RWPE1 (cell line): ENCODE measurements at regions not wholly inside any gene's neighbourhood (a gene's known extent, or its start where the extent isn't known, plus 50 kb on each side); places are given as distances from the start of the nearest gene placed in this dataset.

ENCODE experiments used
- CTCF ChIA-PET: fragments of 350-600 bp; sonication (Branson Sonifier 250); formaldehyde crosslinking; extraction: SDS; loops from one replicate; lab custom pipeline; 2021; lab: Yijun Ruan, JAX
- POLR2A ChIA-PET: fragments of 400-600 bp; formaldehyde crosslinking; extraction: SDS; loops from one replicate; lab custom pipeline; 2020; ENCODE audit warnings: antibody characterized with exemption; ENCODE audit not compliant: low non-redundant PET; lab: Yijun Ruan, JAX
- DNase-seq: peaks from one replicate; pipeline ENCODE4 v3.0.0; 2012; ENCODE audit warnings: low spot score
- H3K27ac ChIP-seq: fragments of 450-650 bp; 2 replicates; pipeline ENCODE4 v1.5.1; 2017
- TF ChIP-seq, protein P1 (sequence below): fragments of 450-650 bp; conservative IDR thresholded peaks from 2 replicates; pipeline ENCODE4 v1.5.1; 2017; ENCODE audit warnings: low read depth, mild to moderate bottlenecking

DNA sequence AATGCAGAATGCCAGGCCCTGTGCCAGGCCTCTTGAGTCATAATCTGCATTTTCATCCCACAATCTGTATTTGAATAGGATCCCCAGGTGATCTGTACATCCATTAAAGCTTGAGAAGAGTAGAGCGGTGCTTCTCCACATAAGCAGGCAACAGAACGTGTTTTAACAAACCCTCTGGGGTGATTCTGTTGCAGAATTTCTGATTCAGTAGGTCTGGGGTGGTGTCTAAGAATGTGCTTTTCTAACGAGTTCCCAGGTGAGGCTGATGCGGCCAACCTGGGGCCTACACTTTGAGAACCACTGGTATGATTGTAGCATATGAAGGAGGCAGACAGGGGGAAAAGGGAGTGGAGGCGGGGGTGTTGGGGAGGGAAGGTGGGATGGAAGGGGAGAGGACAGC lies 78.4 kb upstream of the POU3F1 start:
- POLR2A ChIA-PET, result no interaction called here
- CTCF ChIA-PET, result interaction anchor here (0.9 kb wide), 1 partner anchor 710 kb away, joined by 3 read pairs; no protein-coding TSS in a partner anchor
- TF ChIP-seq, protein P1, sequence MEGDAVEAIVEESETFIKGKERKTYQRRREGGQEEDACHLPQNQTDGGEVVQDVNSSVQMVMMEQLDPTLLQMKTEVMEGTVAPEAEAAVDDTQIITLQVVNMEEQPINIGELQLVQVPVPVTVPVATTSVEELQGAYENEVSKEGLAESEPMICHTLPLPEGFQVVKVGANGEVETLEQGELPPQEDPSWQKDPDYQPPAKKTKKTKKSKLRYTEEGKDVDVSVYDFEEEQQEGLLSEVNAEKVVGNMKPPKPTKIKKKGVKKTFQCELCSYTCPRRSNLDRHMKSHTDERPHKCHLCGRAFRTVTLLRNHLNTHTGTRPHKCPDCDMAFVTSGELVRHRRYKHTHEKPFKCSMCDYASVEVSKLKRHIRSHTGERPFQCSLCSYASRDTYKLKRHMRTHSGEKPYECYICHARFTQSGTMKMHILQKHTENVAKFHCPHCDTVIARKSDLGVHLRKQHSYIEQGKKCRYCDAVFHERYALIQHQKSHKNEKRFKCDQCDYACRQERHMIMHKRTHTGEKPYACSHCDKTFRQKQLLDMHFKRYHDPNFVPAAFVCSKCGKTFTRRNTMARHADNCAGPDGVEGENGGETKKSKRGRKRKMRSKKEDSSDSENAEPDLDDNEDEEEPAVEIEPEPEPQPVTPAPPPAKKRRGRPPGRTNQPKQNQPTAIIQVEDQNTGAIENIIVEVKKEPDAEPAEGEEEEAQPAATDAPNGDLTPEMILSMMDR, result no peak
- no peak overlapping the region; the same call in 1 of the 2 replicates for H3K27ac ChIP-seq
- no peak for DNase-seq

DNA sequence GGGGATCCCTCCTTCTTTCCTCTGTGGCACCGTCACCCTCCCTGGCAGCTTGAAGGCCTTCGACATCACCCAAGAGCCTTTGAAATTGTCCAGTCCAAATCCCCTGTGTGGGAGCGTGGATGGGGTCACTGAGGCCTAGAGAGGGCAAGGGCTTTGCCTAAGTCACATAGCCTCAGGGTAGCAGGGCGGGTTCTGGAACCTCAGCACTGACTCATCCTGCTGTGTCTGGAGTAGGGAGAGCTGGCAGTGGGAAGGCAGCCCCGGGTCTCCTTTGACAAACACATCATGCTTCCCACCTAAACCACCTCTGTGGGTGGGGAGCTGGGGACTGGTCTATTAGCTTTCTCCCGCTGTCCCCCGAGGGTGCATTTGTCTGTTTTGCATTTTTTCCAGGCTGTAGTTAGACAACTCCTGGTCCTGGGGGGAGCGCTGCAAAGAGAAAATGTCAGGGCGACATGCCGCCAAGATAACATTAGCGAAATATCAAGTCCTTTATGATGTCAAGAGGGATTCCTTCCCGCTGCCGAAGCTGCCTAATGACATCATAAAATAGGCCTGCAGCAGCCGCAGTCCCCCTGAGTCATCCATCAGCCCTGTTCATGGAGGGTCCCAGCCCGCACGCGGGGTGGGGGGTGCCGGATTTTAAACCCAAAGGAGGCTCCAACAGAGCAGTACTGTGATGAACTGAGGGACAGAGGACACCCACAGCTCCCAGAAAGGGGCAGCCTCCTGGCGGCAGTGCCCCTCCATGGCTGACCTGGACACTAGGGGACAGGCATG lies 77.0 kb upstream of the POU3F1 start:
- CTCF ChIA-PET, result interaction anchor here (0.6 kb wide), 1 partner anchor 188 kb away, joined by 3 read pairs; no protein-coding TSS in a partner anchor
- peak overlapping the region; percentile 37; the same call in 1 of the 2 replicates for H3K27ac ChIP-seq
- POLR2A ChIA-PET, result no interaction called here
- TF ChIP-seq, protein P1, result no peak
- peak; percentile 90 for DNase-seq

DNA sequence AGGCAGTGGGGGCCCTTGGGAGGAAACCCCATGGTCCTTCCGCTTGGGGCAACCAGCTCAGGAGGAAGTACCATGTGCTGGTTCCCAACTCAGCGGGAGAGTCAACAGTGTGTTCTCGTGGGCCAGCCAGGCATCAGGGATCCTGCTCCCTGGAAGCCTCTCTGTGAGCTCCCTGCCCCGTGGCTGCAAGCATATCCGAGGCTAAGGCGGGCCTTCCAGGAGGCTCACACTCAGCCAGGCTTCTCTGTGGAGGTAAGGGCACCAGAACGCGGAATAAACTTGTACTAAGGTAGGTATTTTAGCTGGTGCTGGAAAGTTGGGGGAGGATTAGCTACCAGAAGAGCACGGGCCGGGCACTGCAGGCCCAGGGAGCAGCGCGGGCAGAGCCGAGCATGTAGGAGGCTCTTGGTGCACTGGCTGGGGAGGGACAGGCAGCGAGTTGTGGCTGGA lies 74.7 kb upstream of the POU3F1 start:
- DNase-seq, result no peak
- H3K27ac ChIP-seq, result peak overlapping the region; percentile 34; the same call in 1 of the 2 replicates
- POLR2A ChIA-PET, result no interaction called here
- CTCF ChIA-PET, result no interaction called here
- TF ChIP-seq, protein P1, result no peak

DNA sequence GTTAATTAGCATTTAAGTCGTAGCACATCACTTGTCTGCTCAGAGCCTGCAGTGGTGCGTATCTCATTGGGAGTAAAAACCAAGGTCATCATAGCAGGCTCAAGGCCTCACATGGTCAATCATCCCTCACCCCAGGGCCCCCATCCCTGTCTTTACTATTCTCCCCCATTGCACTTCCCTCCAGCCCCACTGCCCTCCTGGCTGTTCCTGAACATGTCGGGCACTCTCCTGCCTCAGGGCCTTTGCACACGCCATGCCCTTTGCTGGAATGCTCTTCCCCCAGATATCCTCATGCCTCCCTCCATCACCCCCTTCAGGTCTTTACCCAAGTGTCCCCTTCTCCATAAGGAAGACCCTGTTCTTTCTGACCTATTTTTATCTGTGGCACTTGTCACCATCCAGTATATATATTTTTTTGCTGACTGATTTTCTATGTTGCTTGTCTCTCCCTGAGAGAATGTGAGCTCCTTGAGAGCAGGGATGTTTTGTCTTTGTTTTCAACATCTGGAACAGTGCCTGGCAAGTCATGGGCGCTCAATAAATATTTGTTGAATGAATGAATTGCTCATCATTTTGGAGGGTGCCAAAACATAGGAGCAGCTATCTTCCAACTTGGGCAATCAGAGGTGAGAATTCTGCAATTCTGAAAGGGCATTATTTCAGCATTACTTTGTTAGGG lies 74.1 kb upstream of the POU3F1 start:
- peak overlapping the region; percentile 34; the same call in 1 of the 2 replicates for H3K27ac ChIP-seq
- TF ChIP-seq, protein P1, result no peak
- no peak for DNase-seq
- ChIA-PET CTCF (interaction anchor here (0.7 kb wide), 1 partner anchor 23 kb away, joined by 4 read pairs; no protein-coding TSS in a partner anchor), POLR2A (no interaction called here)

DNA sequence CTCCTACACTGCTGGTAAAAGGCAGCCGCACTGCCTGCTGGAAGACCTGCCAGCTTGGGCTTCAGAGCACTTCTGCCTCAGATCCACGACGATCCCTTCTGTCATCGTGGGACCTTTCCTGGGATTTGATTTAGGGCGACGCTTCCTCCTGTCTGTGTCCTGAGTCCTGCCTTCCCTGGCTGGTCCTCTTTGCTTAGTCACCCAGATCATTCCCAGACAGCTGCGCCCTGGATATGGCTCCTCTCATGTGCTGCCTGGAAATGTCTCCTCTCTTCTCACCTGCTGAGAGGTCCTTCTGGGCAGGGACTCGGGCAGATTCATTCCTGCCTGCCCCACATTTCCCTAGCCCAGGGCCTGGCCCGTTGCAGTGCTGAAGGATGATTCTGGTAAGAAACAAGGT lies 72.4 kb upstream of the POU3F1 start:
- 0 out of 2 replicates have a peak overlapping the region, but pooled peaks have one; percentile 80 for H3K27ac ChIP-seq
- ChIA-PET CTCF (interaction anchor here (0.7 kb wide), 1 partner anchor 308 kb away, joined by 4 read pairs; no protein-coding TSS in a partner anchor), POLR2A (no interaction called here)
- TF ChIP-seq, protein P1, result no peak
- no peak for DNase-seq

DNA sequence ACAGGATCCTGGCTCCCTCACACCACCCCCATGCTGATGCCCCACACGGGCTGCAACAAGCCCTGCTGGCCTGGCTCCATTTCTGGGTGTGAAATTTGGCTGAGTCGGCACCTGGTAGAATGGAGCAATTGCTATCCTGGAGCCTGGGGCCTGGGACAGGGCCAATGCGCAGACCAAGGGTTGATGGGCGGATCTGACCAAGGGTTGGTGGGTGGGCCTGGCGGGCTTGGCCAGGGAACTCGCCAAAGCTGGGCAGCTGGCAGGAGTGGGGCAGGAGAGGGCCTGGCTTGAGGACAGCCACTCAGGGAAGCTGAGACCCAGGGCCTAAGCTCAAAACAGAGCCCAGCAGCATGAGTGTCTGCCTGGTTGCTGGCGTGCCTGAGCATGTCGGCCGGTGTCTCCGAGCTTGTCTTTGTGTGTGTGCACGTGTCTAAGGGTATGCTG lies 70.9 kb upstream of the POU3F1 start:
- TF ChIP-seq, protein P1, result no peak
- ChIA-PET CTCF (interaction anchor here (0.6 kb wide), 1 partner anchor 23 kb away, joined by 3 read pairs; no protein-coding TSS in a partner anchor), POLR2A (no interaction called here)
- peak overlapping the region; percentile 80 for H3K27ac ChIP-seq
- peak; percentile 84 for DNase-seq
